ENCODE measurements at regions not wholly inside any gene's neighbourhood (a gene's known extent, or its start where the extent isn't known, plus 50 kb on each side); places are given as distances from the start of the nearest gene placed in this dataset.

- TF ChIP-seq CTCF (IDR thresholded peaks at IDR 0.05; ENCODE audit: low read depth, low read length, poor library complexity, severe bottlenecking) (no peak), EZH2phosphoT487 (IDR thresholded peaks at IDR 0.05; ENCODE audit: borderline replicate concordance, low read length) (no peak)
Observed at GRCh38 chr18:37729716-37730115, 164.1 kb upstream of the CELF4 start.

All from DOHH2 (cell line).